Inflammatory macrophage treated with lipopolysaccharide for 4 hours (primary cell): ENCODE measurements at regions not wholly inside any gene's neighbourhood (a gene's known extent, or its start where the extent isn't known, plus 50 kb on each side); places are given as distances from the start of the nearest gene placed in this dataset.
"Not testable (repeated sequence)": the region's sequence is repeated elsewhere in the genome, so short reads cannot be mapped to it uniquely, and the experiment has no call there.

Experiments used
- DNase-seq: peaks from one replicate; pipeline ENCODE4 v3.0.0-alpha.2; 2020

DNA sequence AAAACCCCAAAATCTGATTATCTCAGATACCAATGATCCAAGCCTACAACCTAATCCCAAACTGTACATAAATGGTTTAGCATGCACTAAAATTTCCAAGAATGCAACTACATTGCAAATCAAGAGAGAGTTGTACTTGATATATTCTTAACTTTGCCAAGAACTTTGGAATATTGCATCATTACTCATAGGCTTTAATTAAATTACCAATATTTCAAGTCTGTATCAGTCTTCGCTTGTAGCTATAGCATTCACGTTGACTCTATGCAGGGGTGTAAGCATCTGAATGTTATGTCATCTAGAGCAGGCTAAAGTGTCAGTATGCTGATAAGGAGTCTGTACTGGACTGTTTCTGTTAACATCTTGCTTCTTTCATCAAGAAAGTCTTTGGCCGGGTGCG is 56.3 kb downstream of the FOXI3 start:
- no peak for DNase-seq

DNA sequence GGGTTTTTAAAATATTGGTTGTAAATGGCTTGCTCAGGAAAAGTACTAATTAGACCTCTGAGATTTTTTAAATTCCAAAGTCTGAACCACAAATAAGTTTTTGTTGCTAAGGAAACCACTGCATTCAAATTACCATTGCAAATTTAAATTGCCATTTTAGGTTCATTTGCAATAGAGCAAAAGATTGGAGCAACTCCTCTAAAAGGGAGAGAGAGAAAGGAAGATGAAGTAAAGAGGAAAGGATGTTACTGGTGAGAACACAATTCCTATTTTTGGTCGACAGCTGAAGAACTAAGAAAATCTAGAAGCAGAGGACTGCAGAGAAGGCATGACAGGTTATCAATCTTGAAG is 74.9 kb downstream of the FOXI3 start:
- no peak for DNase-seq

DNA sequence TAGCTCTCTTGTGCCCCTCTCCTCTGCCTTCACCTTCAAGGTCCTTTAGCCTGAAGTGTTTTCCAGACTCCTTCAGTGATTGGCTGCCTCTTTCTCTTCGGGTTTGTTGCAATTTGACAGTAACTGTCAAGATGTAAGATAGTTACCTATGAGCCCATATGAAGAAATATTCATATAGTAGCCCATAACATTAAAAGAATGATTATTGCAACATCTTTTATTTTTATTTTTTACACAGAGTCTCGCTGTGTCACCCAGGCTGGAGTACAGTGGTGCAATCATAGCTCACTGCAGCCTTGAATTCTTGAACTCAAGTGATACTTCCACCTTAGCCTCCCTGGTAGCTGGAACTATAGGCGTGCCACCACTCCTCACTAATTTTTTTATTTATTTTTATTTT is 80.5 kb downstream of the FOXI3 start:
- DNase-seq, result no peak

DNA sequence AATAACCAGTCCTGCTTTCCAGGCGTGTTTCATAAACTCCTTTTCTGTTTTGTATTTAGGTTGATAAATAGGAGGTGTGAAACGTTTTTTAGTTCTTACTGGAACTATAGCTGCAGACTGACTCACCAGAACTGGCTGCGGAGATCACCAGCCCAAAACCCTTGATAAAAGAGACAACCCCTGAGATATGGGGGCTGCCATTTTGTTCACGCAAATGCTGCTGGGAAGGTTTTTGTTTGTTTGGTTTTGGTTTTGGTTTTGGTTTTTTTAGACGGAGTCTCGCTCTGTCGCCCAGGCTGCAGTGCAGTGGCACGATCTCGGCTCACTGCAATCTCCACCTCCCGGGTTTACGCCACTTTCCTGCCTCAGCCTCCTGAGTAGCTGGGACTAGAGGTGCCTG is 87.1 kb downstream of the FOXI3 start:
- not testable (repeated sequence) for DNase-seq

DNA sequence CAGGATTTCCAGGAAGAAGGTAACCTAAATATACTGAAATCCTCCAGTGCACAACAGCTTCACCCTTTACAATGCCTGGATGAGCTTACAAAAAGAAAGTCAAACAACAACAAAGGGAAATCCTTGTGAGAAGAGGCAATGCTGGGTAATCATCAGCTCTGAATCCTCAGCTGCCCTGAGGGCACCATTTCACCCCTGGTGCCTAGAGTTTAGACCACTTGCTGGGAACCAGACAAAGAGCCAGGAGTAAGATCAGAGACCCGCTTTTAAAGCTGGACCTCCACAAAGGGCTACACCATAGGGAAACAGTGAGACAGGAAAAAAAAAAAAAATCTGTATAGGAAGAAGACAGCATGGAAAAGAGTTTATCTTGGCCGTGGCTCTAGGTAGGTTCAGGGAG is 97.0 kb downstream of the FOXI3 start:
- DNase-seq, result no peak

DNA sequence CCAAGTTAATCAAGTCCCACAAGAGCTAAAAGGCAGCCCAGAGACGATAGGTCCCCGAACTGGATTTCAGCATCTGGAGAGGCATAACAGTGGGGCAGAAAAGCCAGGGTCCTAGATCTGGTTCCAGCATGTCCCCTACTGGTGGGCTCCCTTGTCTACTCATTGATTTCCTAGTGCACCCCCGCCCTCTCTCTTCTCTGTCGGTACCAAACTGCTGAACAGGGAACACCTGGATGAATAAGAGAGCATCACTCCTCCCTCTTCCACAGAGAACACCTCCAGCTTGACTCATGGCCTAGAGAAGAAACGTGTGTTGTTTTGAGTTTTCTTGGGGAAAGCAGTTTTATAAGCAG is 101.3 kb downstream of the FOXI3 start:
- no peak for DNase-seq

DNA sequence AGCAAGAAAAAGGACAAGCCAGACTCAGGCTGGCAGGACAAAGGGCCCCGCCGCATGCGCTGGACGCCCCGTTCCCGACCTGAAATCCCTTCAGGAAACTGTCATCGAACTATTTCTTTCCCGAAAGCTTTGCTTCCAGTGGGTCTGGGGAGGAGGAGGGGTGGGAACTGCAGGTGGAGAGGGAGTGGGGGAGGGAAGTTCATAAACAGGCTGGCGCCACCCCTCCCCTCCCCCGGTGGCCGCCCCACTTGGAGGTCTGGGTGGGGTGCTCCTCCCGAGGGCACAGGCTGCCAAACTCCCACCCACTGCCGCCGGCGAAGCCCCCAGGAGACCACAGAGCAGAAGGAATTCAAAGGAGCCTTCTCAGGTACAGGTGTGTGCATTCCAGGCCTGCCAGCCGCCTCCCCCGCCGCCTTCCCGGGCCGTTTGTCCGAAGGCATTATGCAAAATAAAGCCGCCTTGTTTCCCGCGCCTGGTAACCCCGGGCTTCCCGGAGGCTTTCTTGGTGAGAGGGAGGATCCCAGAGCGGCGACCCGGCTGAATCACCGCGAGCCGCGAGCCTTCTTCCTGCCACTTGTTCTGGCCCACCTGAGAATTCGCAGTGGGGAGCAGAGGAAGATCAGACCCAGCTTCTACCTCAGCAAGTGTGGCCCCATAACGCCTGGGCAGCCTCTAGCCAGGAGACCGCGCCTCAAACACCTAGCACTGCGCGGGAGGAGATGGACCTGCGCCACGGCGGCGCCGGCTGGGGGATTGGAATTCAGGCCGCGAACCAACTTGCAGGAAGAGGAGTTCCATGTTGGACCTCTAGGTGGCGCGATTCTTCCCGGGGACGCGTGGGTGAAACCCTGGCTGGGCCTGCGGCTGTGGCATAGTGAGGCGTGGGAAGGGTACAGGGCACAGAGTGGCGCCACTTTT is 101.9 kb downstream of the FOXI3 start:
- peak; percentile 22 for DNase-seq

DNA sequence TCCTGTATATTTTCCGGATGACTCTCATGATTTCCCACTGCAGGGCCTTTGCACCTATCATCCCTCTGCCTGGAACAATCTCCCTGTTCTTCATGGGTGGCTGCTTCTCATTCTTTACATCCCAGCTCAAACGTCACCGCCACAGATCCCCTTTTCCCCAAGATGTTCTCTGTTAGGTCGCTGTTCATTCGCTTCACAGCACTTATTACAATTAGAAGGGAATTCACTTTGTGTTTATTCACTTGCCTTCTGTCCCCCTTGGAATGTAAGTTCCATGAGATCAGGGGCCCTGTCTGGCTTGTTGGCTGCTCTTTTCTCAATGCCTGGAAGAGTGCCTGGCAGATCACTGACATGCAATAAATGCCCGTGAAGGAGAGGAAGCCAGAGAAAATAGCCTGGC is 106.7 kb downstream of the FOXI3 start:
- DNase-seq, result no peak

DNA sequence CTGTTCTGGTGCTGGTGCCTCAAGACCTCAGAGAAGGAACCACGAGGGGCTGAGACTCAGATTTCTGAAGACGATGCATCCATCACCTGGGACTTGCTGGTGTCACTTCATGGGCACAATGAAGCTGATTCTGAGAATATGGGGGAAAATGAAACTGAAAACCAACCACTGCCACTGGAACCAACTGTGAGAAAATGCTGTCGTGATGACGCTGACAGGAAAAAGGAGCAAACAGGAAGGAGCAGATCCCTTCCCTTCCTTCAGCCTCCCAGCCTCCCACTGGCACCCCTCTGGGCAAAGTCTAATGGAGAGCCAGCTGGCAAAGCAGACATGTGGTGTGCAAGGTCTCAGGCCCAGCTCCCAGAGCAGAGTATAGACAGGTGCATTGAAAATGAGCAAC is 109.7 kb downstream of the FOXI3 start:
- DNase-seq, result peak; percentile 4

DNA sequence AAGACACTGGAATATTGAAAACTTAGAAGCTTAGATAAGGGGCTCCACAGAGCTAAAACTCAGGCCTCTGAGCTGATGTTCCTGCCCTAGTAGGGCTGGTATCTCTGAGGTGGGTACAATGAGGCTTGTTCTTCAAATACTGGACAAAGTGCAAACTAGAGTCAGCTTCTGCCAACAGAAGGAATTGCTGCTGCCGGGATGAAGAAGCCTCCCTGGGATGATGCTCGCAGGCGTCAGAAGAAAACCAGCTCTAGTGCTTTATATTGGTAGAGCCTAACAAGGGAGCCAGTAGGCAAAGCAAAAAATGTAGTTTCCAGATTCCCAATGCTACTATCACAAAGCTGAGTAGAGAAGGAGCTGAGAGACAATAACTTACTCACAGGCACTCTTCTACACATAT is 118.1 kb downstream of the FOXI3 start:
- DNase-seq, result no peak

DNA sequence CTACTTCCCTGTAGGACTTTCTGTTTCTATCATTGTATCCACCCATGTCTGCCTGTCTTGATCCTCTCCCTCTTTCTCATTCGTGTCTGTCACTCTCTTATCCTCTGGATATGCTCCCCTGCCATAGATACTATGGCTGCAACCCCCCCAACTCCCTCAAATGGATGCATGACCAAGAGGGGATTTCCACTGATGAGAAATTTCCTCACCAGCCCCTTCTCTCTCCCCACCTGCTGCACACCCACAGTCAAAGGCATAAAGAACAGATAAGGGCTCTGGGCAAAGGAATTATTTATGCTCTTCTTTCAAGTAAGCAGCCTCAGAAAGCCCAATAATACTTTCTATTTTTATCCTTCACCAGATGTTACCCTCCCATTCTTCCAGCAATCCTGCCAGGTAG is 121.3 kb downstream of the FOXI3 start:
- no peak for DNase-seq

DNA sequence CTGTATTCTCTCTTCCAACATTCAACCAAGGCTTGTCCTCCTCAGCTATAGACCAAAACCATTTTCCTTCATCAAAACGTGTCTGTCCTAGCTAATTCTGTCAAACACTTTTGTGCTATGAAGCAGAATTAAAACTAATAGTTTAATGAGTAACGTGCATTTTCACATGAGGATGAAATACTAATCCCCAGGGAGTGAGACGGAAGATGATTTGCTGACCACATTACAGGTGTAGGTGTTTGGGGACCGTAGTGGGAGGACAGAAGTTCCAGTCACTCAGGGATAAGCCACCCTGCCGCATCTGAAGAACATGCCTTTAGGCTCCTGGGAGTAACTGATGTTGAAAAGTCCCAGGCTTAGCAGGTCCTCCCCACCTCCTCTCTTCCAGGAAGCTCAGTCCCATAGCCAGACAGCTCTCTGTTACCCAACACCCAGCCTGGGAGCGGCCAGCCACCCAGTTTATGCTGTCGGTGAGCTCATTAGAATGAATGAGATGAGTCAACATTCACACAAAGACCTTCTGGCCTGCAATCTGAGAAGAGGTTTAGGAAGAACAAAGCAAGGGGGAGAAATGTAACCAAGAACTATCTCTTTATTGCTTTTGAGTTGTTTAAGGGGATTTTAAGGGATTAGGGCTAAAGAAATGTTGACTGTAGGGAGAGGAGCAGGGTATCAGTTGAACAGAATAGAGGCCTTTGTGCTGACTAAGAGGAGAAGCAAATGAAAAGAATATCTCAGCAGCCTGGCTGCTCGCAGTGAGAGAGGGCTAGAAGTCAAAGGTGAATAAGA is 122.5 kb downstream of the FOXI3 start:
- DNase-seq, result peak; percentile 1

DNA sequence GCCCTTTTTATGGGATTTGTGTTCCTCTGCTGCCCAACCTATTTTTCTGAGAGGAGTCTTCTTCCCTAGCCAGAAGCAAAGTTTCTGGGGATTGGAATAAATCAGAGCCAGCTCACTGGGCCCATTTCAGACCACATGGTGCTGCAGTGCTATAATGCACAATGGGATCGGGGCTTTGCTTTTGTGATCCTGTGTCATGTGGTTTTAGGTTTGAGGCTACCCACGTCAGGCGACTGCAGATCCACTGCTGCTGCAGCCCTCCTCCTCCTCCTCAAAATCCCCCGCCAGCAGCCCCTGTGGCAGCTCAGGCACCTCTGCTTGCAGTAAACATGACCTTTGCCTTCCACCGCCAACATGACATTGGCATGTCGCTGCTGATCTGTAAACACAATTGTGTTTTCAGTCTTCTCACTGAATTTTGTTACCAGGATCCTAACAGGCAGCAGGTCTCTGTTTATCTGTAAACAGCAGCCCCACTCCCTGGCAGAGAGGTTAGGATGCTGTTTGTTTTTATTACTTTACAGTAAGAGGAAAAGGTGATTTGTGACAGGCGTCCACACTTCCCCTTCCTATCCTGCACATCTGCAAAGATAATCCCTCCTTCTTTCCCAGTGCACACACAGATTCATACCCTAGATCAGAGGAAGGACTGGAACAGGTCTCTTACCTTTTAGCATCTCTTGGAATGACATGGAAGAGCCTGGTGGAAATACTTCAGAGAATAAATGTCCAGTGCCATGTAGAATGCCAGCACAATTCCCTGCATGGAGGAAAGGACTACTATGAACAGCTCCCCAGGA is 130.8 kb downstream of the FOXI3 start:
- DNase-seq, result no peak

DNA sequence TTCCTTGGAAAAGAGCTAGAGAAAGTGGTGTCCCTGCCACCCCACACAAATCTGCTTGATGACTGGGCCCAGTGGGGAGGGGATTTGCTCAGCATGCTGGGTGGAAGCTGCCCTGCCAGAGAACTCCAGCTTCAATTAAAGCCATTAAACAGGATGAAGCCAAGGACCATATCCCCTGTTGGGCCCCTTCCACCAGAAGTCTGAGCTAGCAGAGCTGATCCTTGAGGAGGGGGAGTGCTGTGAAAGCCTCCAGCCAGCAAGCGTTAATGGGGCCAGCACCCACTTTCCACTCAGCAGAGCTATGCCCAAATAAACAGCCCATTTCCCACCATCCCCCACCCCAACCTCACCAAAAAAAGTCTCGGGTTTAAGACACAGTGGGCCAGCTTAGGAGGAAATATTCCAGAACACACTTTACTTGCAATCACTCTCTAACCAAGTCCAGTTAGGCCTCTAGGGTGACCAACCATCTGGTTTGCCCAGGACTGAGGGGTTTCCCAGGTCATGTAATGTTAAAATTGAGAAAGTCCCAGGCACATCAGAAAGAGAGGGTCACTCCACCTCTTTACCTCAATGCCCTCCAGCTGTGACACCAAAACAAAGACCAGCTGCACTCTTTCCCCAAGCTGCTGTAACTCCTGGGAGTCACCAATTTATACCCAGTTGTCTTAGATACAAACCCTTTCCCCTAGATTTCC is 132.3 kb downstream of the FOXI3 start:
- no peak for DNase-seq

DNA sequence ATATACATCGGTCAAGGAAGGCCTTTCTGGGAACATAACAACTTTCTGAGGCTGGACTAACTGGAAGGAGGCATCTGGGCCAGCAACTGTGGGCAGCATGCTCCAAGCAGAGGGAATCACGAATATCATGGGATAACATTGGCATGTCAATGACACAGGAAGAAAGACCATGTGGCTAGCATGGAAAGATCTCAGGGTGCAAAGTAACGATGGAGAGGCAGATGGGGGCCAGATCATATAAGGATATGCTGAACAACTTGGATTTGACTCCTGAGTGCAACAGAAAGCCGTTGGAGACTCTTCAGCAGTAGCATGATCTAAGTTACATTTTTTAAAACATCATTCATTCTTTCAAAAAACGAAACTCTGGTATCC is 133.6 kb downstream of the FOXI3 start:
- no peak for DNase-seq

DNA sequence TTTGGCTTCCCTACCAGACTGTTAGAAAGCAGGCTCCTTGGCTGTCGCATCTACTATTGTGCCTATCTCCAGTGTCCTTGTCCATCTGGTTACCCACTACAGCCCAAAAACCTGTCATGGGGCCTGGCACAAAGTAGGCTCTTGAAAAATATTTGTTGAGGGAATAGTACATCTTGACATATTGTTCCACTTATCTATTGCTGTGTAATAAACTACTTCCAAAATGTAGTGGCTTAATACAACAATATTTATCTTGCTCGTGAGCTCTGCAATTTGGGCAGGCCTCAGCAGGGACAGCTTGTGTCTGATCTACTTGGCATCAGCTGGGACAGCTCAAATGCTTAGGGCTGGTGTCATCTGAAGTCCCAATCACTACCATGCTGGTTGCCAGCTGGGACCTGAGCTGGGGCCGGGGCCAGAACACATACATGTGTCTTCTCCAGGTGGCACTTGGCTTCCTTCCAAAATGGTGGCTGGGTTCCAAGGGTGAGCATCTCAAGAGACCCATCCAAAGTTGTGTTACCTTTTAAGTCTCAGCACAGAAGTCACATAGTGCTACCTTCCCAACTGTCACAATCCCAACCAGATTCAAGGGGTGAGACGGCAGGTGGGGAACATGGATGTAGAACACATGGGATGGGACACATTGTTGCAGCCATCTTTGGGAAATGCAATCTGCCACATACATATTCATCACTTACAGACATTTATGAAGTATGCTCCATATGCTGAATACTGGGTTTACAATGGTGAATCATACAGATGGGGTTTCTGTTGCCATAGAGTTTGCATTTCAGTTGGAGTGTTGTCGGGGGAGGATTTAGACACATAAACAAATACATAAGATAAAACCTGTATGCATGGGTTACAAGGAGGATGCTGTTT is 134.2 kb downstream of the FOXI3 start:
- DNase-seq, result no peak

DNA sequence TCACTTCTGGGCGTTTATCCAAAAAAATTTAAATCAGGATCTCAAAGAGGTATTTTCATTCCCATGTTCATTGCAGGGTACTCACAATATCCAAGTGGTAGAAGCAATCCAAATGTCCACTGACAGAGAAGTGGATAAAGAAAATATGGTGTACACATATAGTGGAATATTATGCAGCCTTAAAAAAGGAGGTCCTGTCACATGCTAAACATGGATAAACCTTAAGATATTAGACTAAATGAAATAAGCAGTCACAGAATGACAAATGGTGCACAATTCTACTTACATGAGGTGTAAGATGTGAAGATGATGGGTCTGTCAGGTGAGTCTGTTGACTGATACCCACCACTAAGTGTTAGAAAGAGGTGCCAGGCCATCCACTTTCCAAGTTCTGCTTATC is 140.6 kb downstream of the THNSL2 start:
- DNase-seq, result no peak

DNA sequence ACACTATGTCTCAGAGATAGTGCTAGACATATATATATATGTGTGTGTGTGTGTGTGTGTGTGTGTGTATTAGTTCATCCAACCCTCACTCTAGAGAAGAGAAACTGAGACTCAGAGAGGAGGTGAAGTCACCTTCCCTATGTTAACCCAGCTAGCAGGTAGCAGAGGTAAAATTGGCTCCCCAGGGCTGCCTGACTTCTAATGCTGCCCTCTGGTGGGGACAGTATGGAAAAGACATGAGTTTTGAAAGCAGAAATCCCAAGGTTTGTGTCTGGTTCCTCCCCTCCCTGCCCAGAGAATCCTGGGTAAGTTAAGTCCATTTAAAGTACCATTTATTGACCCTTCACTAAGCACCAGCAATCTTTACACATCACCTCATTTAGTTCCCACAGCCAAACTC is 137.7 kb downstream of the THNSL2 start:
- DNase-seq, result peak; percentile 35

DNA sequence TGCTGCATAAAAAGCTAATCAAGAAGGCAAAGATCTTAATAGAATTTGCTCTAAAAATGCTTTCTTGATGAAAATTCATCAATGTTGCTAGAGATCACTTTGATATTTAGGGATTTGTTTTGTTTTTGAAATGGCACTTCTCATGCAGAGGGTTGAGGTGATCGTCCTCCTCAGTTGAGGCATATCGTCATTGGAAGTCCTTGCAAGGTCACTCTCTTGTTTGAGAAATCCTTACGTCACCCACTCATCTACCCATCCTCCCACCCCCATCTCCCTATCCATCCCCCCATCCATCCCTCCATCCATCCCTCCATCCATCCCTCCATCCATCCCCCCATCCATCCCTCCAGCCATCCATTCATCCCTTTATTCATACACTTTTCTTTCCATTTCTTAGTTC is 133.7 kb downstream of the THNSL2 start:
- no peak for DNase-seq

DNA sequence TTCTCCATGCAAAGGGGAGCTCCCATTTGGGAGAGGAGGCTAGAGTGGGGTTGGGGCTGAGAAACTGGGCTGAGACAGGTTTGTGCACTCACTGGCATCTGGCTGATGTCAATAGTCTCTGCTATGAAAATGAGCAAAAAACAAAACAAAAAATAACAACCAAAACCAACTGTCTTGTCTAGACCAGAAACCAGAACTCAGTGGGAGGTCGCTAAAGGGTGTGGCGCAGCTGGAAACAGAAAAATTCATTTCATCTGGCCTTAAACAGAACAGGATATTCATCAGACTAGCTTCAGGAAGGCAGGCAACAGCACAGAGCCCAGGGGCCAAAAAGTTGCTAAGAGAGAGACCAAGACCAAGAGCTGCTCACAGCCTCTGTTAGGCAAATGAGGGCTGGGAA is 126.1 kb downstream of the THNSL2 start:
- DNase-seq, result no peak

DNA sequence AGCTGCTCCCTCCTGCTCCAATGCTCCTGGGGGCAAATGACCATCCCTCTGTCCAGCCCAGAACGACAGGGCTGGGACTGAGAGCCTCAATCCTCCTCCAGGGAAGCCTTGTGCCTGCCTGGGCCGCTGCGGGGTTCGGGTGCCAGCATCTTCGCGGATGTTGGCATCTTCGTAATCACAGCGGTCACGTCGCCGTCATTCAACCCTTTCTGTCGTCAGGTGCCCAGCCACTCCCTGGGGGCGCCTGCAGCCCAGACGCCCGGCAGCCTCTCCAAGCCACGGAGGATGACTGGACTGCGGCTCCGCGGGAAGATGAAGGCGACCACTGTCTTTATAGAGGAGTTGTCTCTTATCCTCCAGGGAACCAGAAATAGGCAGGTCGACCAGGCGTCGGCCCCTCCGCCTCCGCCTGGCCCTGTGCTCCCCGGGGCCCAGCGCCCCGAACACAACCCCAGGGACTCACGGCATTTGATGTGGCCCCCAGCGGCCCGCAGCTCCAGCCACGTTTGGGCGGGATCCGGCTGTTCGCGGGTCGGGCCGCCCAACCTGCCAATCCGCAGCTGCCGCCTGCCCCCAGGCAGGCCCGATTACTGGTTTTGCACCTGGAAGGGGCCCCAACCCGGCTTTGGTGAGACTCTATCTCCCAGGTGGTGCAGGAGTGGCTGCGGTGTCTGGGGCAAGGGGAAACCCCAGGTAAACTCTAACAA is 113.9 kb downstream of the THNSL2 start:
- no peak for DNase-seq
